Neuronal stem cell (in vitro differentiated cells): ENCODE measurements at regions not wholly inside any gene's neighbourhood (a gene's known extent, or its start where the extent isn't known, plus 50 kb on each side); places are given as distances from the start of the nearest gene placed in this dataset.

Experiments used
- DNase-seq: peaks from one replicate; pipeline ENCODE4 v3.0.0-alpha.2; 2013; ENCODE audit warnings: low spot score
- H2AFZ ChIP-seq: one replicate; pipeline ENCODE4 v1.6.1; 2013; ENCODE audit warnings: mild to moderate bottlenecking, low read length, inconsistent platforms
- H2AK5ac ChIP-seq: 2 replicates; pipeline ENCODE4 v1.6.1; 2013; ENCODE audit warnings: low read depth, mild to moderate bottlenecking, inconsistent platforms, low read length, moderate library complexity, mixed read lengths
- H2BK120ac ChIP-seq: 2 replicates; pipeline ENCODE4 v1.6.1; 2013; ENCODE audit warnings: low read depth, mild to moderate bottlenecking, inconsistent platforms, low read length, moderate library complexity, mixed read lengths
- H2BK12ac ChIP-seq: one replicate; pipeline ENCODE4 v1.6.1; 2013; ENCODE audit warnings: low read length, inconsistent platforms
- H2BK15ac ChIP-seq: 2 replicates; pipeline ENCODE4 v1.6.1; 2013; ENCODE audit warnings: mild to moderate bottlenecking, low read length, inconsistent platforms, mixed read lengths
- H2BK5ac ChIP-seq: one replicate; pipeline ENCODE4 v1.6.1; 2013; ENCODE audit warnings: inconsistent platforms, mild to moderate bottlenecking, low read length, moderate library complexity
- H3K14ac ChIP-seq: one replicate; pipeline ENCODE4 v1.6.1; 2013; ENCODE audit warnings: low read length, inconsistent platforms
- H3K18ac ChIP-seq: 2 replicates; pipeline ENCODE4 v1.6.1; 2013; ENCODE audit warnings: low read length, inconsistent platforms
- H3K23ac ChIP-seq: 2 replicates; pipeline ENCODE4 v1.6.1; 2013; ENCODE audit warnings: low read depth, mild to moderate bottlenecking, mixed read lengths, low read length, inconsistent platforms; ENCODE audit not compliant: poor library complexity
- H3K27ac ChIP-seq: replicated peaks from 3 replicates; pipeline ENCODE4 v1.5.1; 2013; ENCODE audit warnings: low read length, inconsistent platforms
- H3K27me3 ChIP-seq, 3 experiments: 2 replicates each; pipeline ENCODE4 v1.6.1; 2013; ENCODE audit warnings: low read length in 3 of 3, mild to moderate bottlenecking in 2 of 3, inconsistent platforms in 1 of 3, low read depth in 1 of 3, mixed read lengths in 1 of 3, moderate library complexity in 1 of 3; ENCODE audit not compliant: control insufficient read depth in 3 of 3, insufficient read depth in 3 of 3
- H3K36me3 ChIP-seq, 2 donors: replicated peaks in 1 of 2; 2 replicates each; pipeline ENCODE4 v1.6.1; 2013; ENCODE audit warnings: low read length in 2 of 2; ENCODE audit not compliant: control insufficient read depth in 2 of 2, insufficient read depth in 2 of 2
- H3K4ac ChIP-seq: 2 replicates; pipeline ENCODE4 v1.6.1; 2013; ENCODE audit warnings: inconsistent platforms, mild to moderate bottlenecking, low read length, moderate library complexity
- H3K4me1 ChIP-seq, 2 donors: 1 replicate in 1 of 2; 2 replicates in 1 of 2; pipeline ENCODE4 v1.6.1; 2013; ENCODE audit warnings: low read length in 2 of 2, low read depth in 1 of 2; ENCODE audit not compliant: control insufficient read depth in 2 of 2, insufficient read depth in 1 of 2
- H3K4me2 ChIP-seq: one replicate; pipeline ENCODE4 v1.6.1; 2013; ENCODE audit warnings: mild to moderate bottlenecking, low read length, inconsistent platforms; ENCODE audit not compliant: insufficient read depth, poor library complexity, severe bottlenecking
- H3K4me3 ChIP-seq, 2 donors: 2 replicates each; pipeline ENCODE4 v1.5.1; 2013; ENCODE audit warnings: low read length in 2 of 2, mild to moderate bottlenecking in 2 of 2, inconsistent platforms in 1 of 2, moderate library complexity in 1 of 2
- H3K79me1 ChIP-seq: one replicate; pipeline ENCODE4 v1.6.1; 2013; ENCODE audit warnings: low read depth, mild to moderate bottlenecking, inconsistent platforms, low read length, moderate library complexity
- H3K9ac ChIP-seq: one replicate; pipeline ENCODE4 v1.6.1; 2013; ENCODE audit warnings: mild to moderate bottlenecking, low read depth, low read length, inconsistent platforms; ENCODE audit not compliant: poor library complexity
- H3K9me3 ChIP-seq, 2 donors: replicated peaks in 1 of 2; 2 replicates each; pipeline versions ENCODE3 to v1.6.1; 2013; ENCODE audit warnings: low read length in 2 of 2, mild to moderate bottlenecking in 2 of 2, inconsistent platforms in 1 of 2, low read depth in 1 of 2, mixed read lengths in 1 of 2, moderate library complexity in 1 of 2; ENCODE audit not compliant: control insufficient read depth in 2 of 2, insufficient read depth in 1 of 2
- H4K8ac ChIP-seq: one replicate; pipeline ENCODE4 v1.6.1; 2013; ENCODE audit warnings: low read depth, mild to moderate bottlenecking, inconsistent platforms, low read length, moderate library complexity
- H4K91ac ChIP-seq: one replicate; pipeline ENCODE4 v1.6.1; 2013; ENCODE audit warnings: low read length, low read depth, mild to moderate bottlenecking, inconsistent platforms; ENCODE audit not compliant: poor library complexity
- WGBS, 2 donors: extraction: QIAGEN DNeasy Blood & Tissue Kit; methylation state at CpG; one replicate each; pipeline ENCODE4 v1.1.7; 2013; ENCODE audit warnings: missing lambda C conversion rate in 2 of 2, mixed read lengths in 1 of 2; ENCODE audit not compliant: insufficient read length in 2 of 2, insufficient replicate concordance in 1 of 2; ENCODE audit errors: extremely low coverage in 2 of 2; 5-methylcytosine and 5-hydroxymethylcytosine counted together

DNA sequence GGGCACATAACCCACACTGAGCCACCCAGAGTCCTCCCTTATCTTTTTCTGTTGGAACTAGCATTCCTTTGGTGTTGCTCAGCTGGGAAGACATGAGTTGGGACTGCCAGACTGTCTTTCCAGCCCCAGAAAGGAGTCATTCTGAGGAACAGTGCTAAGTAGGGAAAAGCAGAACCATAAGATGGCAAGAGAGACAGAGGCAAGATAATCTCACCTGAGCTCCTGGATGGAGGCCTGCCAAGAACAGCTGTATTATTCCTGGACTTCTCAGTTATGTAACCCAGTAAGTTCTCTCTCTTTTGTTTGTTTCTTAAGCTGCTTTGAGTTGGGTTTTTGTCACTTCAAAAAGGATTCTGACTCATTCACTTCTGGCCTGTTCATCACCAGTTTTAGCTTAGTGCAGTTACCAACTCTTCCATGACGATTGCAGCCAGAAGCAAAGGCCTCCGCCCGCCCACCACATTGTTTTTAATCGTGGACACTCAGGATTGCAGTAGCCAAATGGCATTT, 134.4 kb downstream of the OMA1 start:
- H2BK5ac ChIP-seq, result no peak overlapping the region

GRCh38 chr1:58409890-58410289, 136.6 kb downstream of the OMA1 start:
- no peak overlapping the region for H3K4me3 ChIP-seq
- H3K27ac ChIP-seq, result peak overlapping the region; percentile 44
- no peaks in the 10 kb centered on the region for H3K9me3 ChIP-seq
- no peak overlapping the region for H2BK5ac ChIP-seq
- no peak overlapping the region for H2AK5ac ChIP-seq
- peak overlapping the region; percentile 3 for H2AFZ ChIP-seq
- H2BK12ac ChIP-seq, result no peak overlapping the region
- peak; percentile 26 for DNase-seq
- WGBS, 2 donors, result no CpG with 5 or more reads among the region's 6 CpGs
- no peak overlapping the region for H3K4ac ChIP-seq
- H2BK15ac ChIP-seq, result no peak overlapping the region
- no peak overlapping the region for H3K4me2 ChIP-seq
- no peak overlapping the region for H3K23ac ChIP-seq
- H4K8ac ChIP-seq, result no peak overlapping the region
- H3K9ac ChIP-seq, result no peak overlapping the region
- H3K4me1 ChIP-seq, result peaks cover 0 to 28% of the 10 kb centered on the region in 2 donors
- H3K14ac ChIP-seq, result no peak overlapping the region
- no peaks in the 10 kb centered on the region for H3K36me3 ChIP-seq
- H3K27me3 ChIP-seq, result no peaks in the 10 kb centered on the region
- H3K18ac ChIP-seq, result no peak overlapping the region
- no peak overlapping the region for H2BK120ac ChIP-seq
- H3K79me1 ChIP-seq, result no peaks in the 10 kb centered on the region
- H4K91ac ChIP-seq, result no peak overlapping the region

More for the DNA sequence above, 134.4 kb downstream of the OMA1 start:
- Histone ChIP-seq H3K27ac (peak overlapping the region; percentile 44), H4K91ac (no peak overlapping the region), H3K14ac (no peak overlapping the region), H3K27me3 (no peaks in the 10 kb centered on the region), H3K9me3 (no peaks in the 10 kb centered on the region), H2BK15ac (no peak overlapping the region), H3K4ac (no peak overlapping the region), H3K4me1 (peaks cover 0 to 26% of the 10 kb centered on the region in 2 donors), H3K36me3 (no peaks in the 10 kb centered on the region), H2BK12ac (no peak overlapping the region), H3K79me1 (no peaks in the 10 kb centered on the region), H3K9ac (no peak overlapping the region), H4K8ac (no peak overlapping the region), H3K4me3 (no peak overlapping the region), H2AFZ (peak overlapping the region; percentile 4), H2BK120ac (no peak overlapping the region), H3K23ac (no peak overlapping the region), H3K18ac (no peak overlapping the region), H3K4me2 (no peak overlapping the region), H2AK5ac (no peak overlapping the region)
- no CpG with 5 or more reads among the region's 4 CpGs for WGBS, 2 donors
- DNase-seq, result no peak

DNA sequence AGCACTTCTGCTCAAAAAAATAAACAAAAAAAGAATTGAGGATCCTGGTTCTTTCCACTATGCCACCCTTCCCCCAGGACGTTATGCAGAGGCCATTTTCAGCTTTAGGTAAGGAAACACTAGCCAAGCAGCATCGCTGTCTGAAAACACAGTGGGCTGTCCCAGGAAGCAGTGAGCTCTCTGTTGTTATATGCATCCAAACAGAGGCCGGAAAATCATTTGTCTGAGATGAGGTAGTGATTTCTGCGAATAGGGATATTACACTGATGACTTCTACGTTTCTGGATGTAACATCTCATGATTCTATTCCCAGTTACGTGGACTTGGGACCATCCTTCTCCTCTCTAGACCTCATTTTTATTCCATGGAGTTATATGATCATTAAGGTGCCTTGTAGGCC, 137.2 kb downstream of the OMA1 start:
- Histone ChIP-seq H4K8ac (no peak overlapping the region), H3K79me1 (no peaks in the 10 kb centered on the region), H3K14ac (no peak overlapping the region), H2BK120ac (no peak overlapping the region), H3K4ac (no peak overlapping the region), H3K9me3 (no peaks in the 10 kb centered on the region), H3K27ac (peak overlapping the region; percentile 44), H3K23ac (no peak overlapping the region), H3K4me3 (no peak overlapping the region), H3K4me2 (no peak overlapping the region), H2BK12ac (no peak overlapping the region), H2BK5ac (no peak overlapping the region), H3K9ac (no peak overlapping the region), H3K36me3 (no peaks in the 10 kb centered on the region), H2AFZ (peak overlapping the region; percentile 3), H2AK5ac (no peak overlapping the region), H3K4me1 (peaks cover 0 to 28% of the 10 kb centered on the region in 2 donors), H4K91ac (no peak overlapping the region), H3K27me3 (no peaks in the 10 kb centered on the region), H2BK15ac (no peak overlapping the region), H3K18ac (peak overlapping the region; percentile 29)
- WGBS, 2 donors, result no CpG with 5 or more reads among the region's 6 CpGs
- no peak for DNase-seq

- H3K4ac ChIP-seq, result no peak overlapping the region
- no peaks in the 10 kb centered on the region for H3K36me3 ChIP-seq
- no peak overlapping the region for H2BK120ac ChIP-seq
- H4K8ac ChIP-seq, result no peak overlapping the region
- H2AFZ ChIP-seq, result no peak overlapping the region
- no peak overlapping the region for H2BK12ac ChIP-seq
- no peak overlapping the region for H3K23ac ChIP-seq
- H3K14ac ChIP-seq, result no peak overlapping the region
- H3K27me3 ChIP-seq, result no peaks in the 10 kb centered on the region
- no peak overlapping the region for H3K4me3 ChIP-seq
- H3K4me1 ChIP-seq, result peaks cover 0 to 20% of the 10 kb centered on the region in 2 donors
- H3K27ac ChIP-seq, result no peak overlapping the region
- H3K4me2 ChIP-seq, result no peak overlapping the region
- no peak overlapping the region for H3K18ac ChIP-seq
- H3K9ac ChIP-seq, result no peak overlapping the region
- H2BK15ac ChIP-seq, result no peak overlapping the region
- H2BK5ac ChIP-seq, result no peak overlapping the region
- H2AK5ac ChIP-seq, result no peak overlapping the region
- DNase-seq, result no peak
- WGBS, 2 donors, result no CpG with 5 or more reads among the region's 12 CpGs
- H4K91ac ChIP-seq, result no peak overlapping the region
- no peaks in the 10 kb centered on the region for H3K9me3 ChIP-seq
- H3K79me1 ChIP-seq, result no peaks in the 10 kb centered on the region
Measured at GRCh38 chr1:58406301-58407071, 140.0 kb downstream of the OMA1 start.
